Adrenal gland (tissue), 9 donors: ENCODE measurements at regions not wholly inside any gene's neighbourhood (a gene's known extent, or its start where the extent isn't known, plus 50 kb on each side); places are given as distances from the start of the nearest gene placed in this dataset.

ENCODE experiments used
- DNase-seq, 7 donors: peaks; one replicate each; pipeline ENCODE4 v3.0.0-alpha.2; 2019 to 2020
- H3K27ac ChIP-seq, 5 donors: fragments of 200-600 bp; sonication (generic) in 4 of 5; 1 replicate in 3 of 5; 2 replicates in 2 of 5; pipeline versions ENCODE4 v1.5.1 to v1.8.0; 2016 to 2020; ENCODE audit warnings: mild to moderate bottlenecking in 1 of 5
- H3K27me3 ChIP-seq: fragments of 200-600 bp; 2 replicates; pipeline ENCODE4 v1.8.0; 2021
- H3K36me3 ChIP-seq, 2 donors: fragments of 200-600 bp; replicated peaks in 1 of 2; 1 replicate in 1 of 2; 2 replicates in 1 of 2; pipeline versions ENCODE4 v1.5.1 to v1.8.0; 2018 to 2022
- H3K4me1 ChIP-seq, 2 donors: fragments of 200-600 bp; replicated peaks in 1 of 2; 1 replicate in 1 of 2; 2 replicates in 1 of 2; pipeline versions ENCODE4 v1.5.1 to v1.8.0; 2018 to 2021
- H3K4me3 ChIP-seq, 4 donors: fragments of 200-600 bp; sonication (generic) in 3 of 4; one replicate each; pipeline ENCODE4 v1.5.1; 2016 to 2018
- H3K9me3 ChIP-seq, 3 donors: fragments of 200-600 bp; sonication (generic) in 1 of 3; replicated peaks in 1 of 3; 1 replicate in 2 of 3; 2 replicates in 1 of 3; pipeline versions ENCODE4 v1.5.1 to v1.8.0; 2016 to 2021
- CTCF ChIP-seq, 6 experiments: fragments of 450-650 bp in 4 of 6; fragments of 200-600 bp in 2 of 6; sonication (generic) in 1 of 6; IDR thresholded peaks; 1 replicate in 5 of 6; 2 replicates in 1 of 6; pipeline versions ENCODE4 v1.5.1 to v1.8.0; 2016 to 2021; ENCODE audit warnings: antibody characterized with exemption in 6 of 6, mild to moderate bottlenecking in 2 of 6, moderate library complexity in 1 of 6
- POLR2A ChIP-seq, 2 donors: fragments of 450-650 bp; IDR thresholded peaks; one replicate each; pipeline ENCODE4 v1.6.1; 2017; ENCODE audit warnings: antibody characterized with exemption in 2 of 2, mild to moderate bottlenecking in 2 of 2, moderate library complexity in 1 of 2
- WGBS, 4 donors: extraction: QIAGEN DNeasy Blood & Tissue Kit in 2 of 4; methylation state at CpG; one replicate each; pipeline versions ENCODE4 v1.1.5 to v1.1.7; 2013 to 2017; 5-methylcytosine and 5-hydroxymethylcytosine counted together
- intact Hi-C, 2 donors: fragments of 100-400 bp; cut with DNase I; formaldehyde crosslinking; loops; one replicate each; pipeline versions ENCODE4 v1.14.1 to v1.15.0; 2022 to 2023
- donor health status: healthy with polysubstance abuse.
- donor health status: Bipolar disorder and iron deficiency.
- donor health status: DM: yes; HTN: yes; CAD: no.
- donor health status: DM: no; HTN: no; CAD: no.
- donor health status: DM: no; HTN: no; CAD: no.

- no peak for DNase-seq
- intact Hi-C loops: no loop called here
- no peak overlapping the region for H3K27ac ChIP-seq
- H3K4me1 ChIP-seq: no peaks in the 10 kb centered on the region
- H3K36me3 ChIP-seq: no peaks in the 10 kb centered on the region
- H3K9me3 ChIP-seq: no peaks in the 10 kb centered on the region
- 39 to 58% (median 48%) methylated on average over 2 of the region's 2 CpGs for WGBS, 4 donors
- H3K4me3 ChIP-seq: no peak overlapping the region
- no peaks in the 10 kb centered on the region for H3K27me3 ChIP-seq
- TF ChIP-seq CTCF (IDR thresholded peaks at IDR 0.05): no peak
- no peak for TF ChIP-seq POLR2A (IDR thresholded peaks at IDR 0.05)
Measured at GRCh38 chr6:153602401-153602800, 436.6 kb upstream of the OPRM1 start.

- 47 to 68% (median 56%) methylated on average over 1 of the region's 1 CpG for WGBS, 4 donors
- DNase-seq: no peak
Measured at GRCh38 chr6:153599901-153600300, 439.1 kb upstream of the OPRM1 start.

GRCh38 chr6:153595903-153596302 is 443.1 kb upstream of the OPRM1 start:
- Histone ChIP-seq H3K36me3 (no peaks in the 10 kb centered on the region), H3K27ac (no peak overlapping the region), H3K27me3 (no peaks in the 10 kb centered on the region), H3K4me1 (no peaks in the 10 kb centered on the region), H3K4me3 (no peak overlapping the region), H3K9me3 (no peaks in the 10 kb centered on the region)
- intact Hi-C loops: no loop called here
- TF ChIP-seq CTCF (IDR thresholded peaks at IDR 0.05) (no peak), POLR2A (IDR thresholded peaks at IDR 0.05) (no peak)
- WGBS, 4 donors: 72 to 93% (median 84%) methylated on average over 2 of the region's 2 CpGs
- DNase-seq: no peak

More at GRCh38 chr6:153599901-153600300, 439.1 kb upstream of the OPRM1 start:
- Histone ChIP-seq H3K36me3 (no peaks in the 10 kb centered on the region), H3K4me1 (no peaks in the 10 kb centered on the region), H3K9me3 (no peaks in the 10 kb centered on the region), H3K4me3 (no peak overlapping the region), H3K27me3 (no peaks in the 10 kb centered on the region), H3K27ac (no peak overlapping the region)
- intact Hi-C loops: no loop called here
- TF ChIP-seq CTCF (IDR thresholded peaks at IDR 0.05): no peak
- TF ChIP-seq POLR2A (IDR thresholded peaks at IDR 0.05): no peak

GRCh38 chr6:153594871-153595270 is 444.2 kb upstream of the OPRM1 start:
- Histone ChIP-seq H3K27ac (no peak overlapping the region), H3K36me3 (no peaks in the 10 kb centered on the region), H3K4me1 (no peaks in the 10 kb centered on the region), H3K4me3 (no peak overlapping the region), H3K27me3 (no peaks in the 10 kb centered on the region), H3K9me3 (no peaks in the 10 kb centered on the region)
- TF ChIP-seq POLR2A (IDR thresholded peaks at IDR 0.05) (no peak), CTCF (IDR thresholded peaks at IDR 0.05) (no peak)
- WGBS, 4 donors: 50 to 79% (median 63%) methylated on average over 1 of the region's 1 CpG
- no peak for DNase-seq
- intact Hi-C loops: no loop called here
